SK-N-MC (cell line): ENCODE measurements at regions not wholly inside any gene's neighbourhood (a gene's known extent, or its start where the extent isn't known, plus 50 kb on each side); places are given as distances from the start of the nearest gene placed in this dataset.

Source experiments
- EZH2 ChIP-seq: fragments of 200-600 bp; sonication (generic); IDR thresholded peaks from one replicate; pipeline ENCODE4 v1.6.1; 2017; ENCODE audit warnings: antibody characterized with exemption
- POLR2AphosphoS5 ChIP-seq: IDR thresholded peaks from 2 replicates; pipeline ENCODE4 v1.6.1; 2012; ENCODE audit warnings: mild to moderate bottlenecking, low read depth, low read length, borderline replicate concordance

DNA sequence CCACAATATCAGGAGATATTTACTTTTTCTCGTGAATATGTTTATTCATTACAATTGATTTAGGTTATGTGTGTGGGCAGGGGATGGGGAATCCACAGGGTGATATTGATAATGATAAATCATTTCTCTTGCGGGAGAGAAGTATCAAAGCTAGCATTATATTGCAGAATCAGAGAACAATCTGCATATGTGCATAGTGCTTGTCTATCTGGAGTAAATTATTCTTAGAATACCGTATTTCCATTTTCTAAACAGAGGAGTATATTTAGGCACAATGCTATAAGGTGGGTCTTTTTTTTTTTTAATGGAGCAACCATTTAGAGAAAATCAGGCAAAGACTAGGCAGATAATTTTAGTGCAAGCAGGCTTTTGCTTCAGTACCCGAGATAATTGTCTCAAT lies 166.0 kb upstream of the ARX start:
- TF ChIP-seq POLR2AphosphoS5 = no peak
- TF ChIP-seq EZH2 = no peak
